ENCODE measurements at regions not wholly inside any gene's neighbourhood (a gene's known extent, or its start where the extent isn't known, plus 50 kb on each side); places are given as distances from the start of the nearest gene placed in this dataset.

GRCh38 chr7:9498303-9498702 is 1064.9 kb downstream of the NXPH1 start:
- TF ChIP-seq CTCF (IDR thresholded peaks at IDR 0.05), result no peak
- no peak for TF ChIP-seq POLR2A (IDR thresholded peaks at IDR 0.05)
- no peak for TF ChIP-seq POLR2AphosphoS5 (IDR thresholded peaks at IDR 0.05; ENCODE audit: insufficient read depth in 1 of 2, low read depth in 1 of 2)
